ENCODE measurements at regions not wholly inside any gene's neighbourhood (a gene's known extent, or its start where the extent isn't known, plus 50 kb on each side); places are given as distances from the start of the nearest gene placed in this dataset.

DNA sequence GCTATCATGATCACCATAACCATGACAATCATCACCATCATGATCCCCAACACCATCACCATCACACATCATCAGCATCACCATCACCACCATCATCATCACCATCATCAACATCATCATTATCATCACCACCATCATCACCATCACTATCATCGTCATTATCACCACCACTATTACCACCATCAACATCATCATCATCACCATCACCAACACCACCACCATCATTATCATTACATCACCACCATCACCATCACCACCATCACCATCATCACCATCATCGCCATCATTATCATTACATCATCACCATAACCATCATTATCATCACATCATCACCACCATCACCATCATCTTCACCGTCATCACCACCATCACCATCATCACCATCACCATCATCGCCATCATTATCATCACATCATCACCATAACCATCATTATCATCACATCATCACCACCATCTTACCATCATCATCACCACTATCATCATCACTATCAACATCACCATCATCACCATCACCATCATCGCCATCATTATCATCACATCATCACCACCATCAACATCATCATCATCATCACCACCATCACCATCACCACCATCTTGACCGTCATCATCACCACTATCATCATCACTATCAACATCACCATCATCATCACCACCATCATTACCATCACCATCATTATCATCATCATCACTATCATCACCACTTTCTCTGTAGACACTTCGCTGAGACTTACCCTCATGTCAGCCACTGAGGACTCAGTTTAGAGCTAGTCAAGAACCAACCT lies 366.0 kb downstream of the C16orf95 start:
- Histone ChIP-seq H3K9ac (ENCODE audit: low read length in 3 of 3) (no peak overlapping the region), H3K27me3 (ENCODE audit: control insufficient read depth, insufficient read depth, low read length) (no peaks in the 10 kb centered on the region), H3K4me3 (ENCODE audit: low read length in 3 of 3) (no peak overlapping the region), H3K9me3 (ENCODE audit: control insufficient read depth in 2 of 3, insufficient read depth in 1 of 3, low read length in 3 of 3) (peaks cover 0 to 4% (median 0%) of the 10 kb centered on the region in 3 donors), H3K27ac (ENCODE audit: low read depth in 2 of 2, low read length in 2 of 2) (no peak overlapping the region), H3K4me1 (ENCODE audit: control insufficient read depth in 2 of 3, insufficient read depth in 2 of 3, low read depth in 1 of 3, low read length in 3 of 3) (no peaks in the 10 kb centered on the region), H3K36me3 (ENCODE audit: control insufficient read depth in 2 of 3, insufficient read depth in 3 of 3, low read length in 3 of 3) (peaks cover 0 to 2% (median 0%) of the 10 kb centered on the region in 3 donors)
- no peak for FAIRE-seq
- no peak for DNase-seq
- intact Hi-C loops (cut with DNase I) = no loop called here
- TF ChIP-seq, protein P1, sequence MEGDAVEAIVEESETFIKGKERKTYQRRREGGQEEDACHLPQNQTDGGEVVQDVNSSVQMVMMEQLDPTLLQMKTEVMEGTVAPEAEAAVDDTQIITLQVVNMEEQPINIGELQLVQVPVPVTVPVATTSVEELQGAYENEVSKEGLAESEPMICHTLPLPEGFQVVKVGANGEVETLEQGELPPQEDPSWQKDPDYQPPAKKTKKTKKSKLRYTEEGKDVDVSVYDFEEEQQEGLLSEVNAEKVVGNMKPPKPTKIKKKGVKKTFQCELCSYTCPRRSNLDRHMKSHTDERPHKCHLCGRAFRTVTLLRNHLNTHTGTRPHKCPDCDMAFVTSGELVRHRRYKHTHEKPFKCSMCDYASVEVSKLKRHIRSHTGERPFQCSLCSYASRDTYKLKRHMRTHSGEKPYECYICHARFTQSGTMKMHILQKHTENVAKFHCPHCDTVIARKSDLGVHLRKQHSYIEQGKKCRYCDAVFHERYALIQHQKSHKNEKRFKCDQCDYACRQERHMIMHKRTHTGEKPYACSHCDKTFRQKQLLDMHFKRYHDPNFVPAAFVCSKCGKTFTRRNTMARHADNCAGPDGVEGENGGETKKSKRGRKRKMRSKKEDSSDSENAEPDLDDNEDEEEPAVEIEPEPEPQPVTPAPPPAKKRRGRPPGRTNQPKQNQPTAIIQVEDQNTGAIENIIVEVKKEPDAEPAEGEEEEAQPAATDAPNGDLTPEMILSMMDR (IDR thresholded peaks at IDR 0.05; ENCODE audit: borderline replicate concordance, extremely low read depth, insufficient read depth) = no peak

DNA sequence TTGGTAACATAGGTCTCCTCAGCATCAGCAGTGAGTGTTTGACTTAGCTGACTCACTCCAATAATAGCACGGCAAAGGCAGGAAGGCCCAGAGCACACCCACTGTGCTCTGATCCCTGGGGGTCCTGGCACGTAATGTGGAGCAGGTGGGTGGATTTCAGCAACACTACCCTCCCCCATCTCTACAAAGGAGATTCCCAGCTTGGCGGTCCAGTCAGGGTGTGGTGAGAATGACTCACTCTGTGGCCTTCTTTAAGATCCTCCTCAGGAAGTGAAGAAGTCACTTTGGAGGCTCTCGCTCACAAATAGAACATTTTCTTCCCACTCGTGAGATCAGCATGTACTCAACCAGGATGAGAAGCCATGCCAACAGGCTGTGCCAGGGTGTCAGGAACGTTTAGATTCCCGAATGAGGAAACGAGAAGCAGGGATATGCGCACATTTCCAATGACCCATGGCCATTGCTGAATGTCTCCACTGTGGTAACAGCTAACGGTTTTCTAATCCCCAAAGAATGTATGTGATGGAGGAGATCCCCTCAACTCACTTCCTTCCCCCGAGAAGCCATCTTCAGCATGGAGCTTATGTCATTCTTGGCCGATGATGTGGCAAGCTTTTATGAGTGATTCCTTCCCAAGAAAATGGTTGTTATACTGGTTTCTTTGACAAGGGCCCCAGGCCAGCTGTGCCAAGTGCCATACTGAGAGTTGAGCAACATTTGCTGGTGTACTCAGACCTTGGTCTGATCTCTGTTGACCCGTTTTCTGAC lies 365.2 kb downstream of the C16orf95 start:
- Histone ChIP-seq H3K4me1 (ENCODE audit: control insufficient read depth in 2 of 3, insufficient read depth in 2 of 3, low read depth in 1 of 3, low read length in 3 of 3) (no peaks in the 10 kb centered on the region), H3K27me3 (ENCODE audit: control insufficient read depth, insufficient read depth, low read length) (no peaks in the 10 kb centered on the region), H3K36me3 (ENCODE audit: control insufficient read depth in 2 of 3, insufficient read depth in 3 of 3, low read length in 3 of 3) (peaks cover 0 to 2% (median 0%) of the 10 kb centered on the region in 3 donors), H3K9ac (ENCODE audit: low read length in 3 of 3) (no peak overlapping the region), H3K4me3 (ENCODE audit: low read length in 3 of 3) (no peak overlapping the region), H3K9me3 (ENCODE audit: control insufficient read depth in 2 of 3, insufficient read depth in 1 of 3, low read length in 3 of 3) (peaks cover 0 to 4% (median 0%) of the 10 kb centered on the region in 3 donors), H3K27ac (ENCODE audit: low read depth in 2 of 2, low read length in 2 of 2) (no peak overlapping the region)
- FAIRE-seq (no peak), DNase-seq (no peak)
- intact Hi-C loops (cut with DNase I) = no loop called here
- TF ChIP-seq, protein P1 (IDR thresholded peaks at IDR 0.05; ENCODE audit: borderline replicate concordance, extremely low read depth, insufficient read depth) = no peak

DNA sequence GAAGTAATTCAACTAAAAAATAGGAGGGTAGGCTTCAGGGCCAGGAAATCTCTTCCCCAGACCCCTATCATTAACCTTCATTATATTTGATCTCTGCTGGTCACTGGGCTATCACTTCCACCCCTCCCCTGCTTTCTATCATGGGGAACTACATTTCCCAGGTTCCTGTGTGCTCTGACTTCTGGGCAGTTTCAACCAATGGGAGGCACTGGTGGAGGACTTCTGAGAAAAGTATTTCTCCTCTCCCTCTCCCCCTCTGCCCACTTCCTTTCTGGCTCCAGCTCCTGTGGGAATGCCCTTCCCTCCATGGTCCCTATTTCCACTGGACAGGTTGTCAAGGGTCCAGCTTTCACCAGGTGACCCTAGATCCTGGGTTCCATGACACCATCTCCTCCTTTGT lies 364.4 kb downstream of the C16orf95 start:
- Histone ChIP-seq H3K9me3 (ENCODE audit: control insufficient read depth in 2 of 3, insufficient read depth in 1 of 3, low read length in 3 of 3) (peaks cover 0 to 4% (median 0%) of the 10 kb centered on the region in 3 donors), H3K27me3 (ENCODE audit: control insufficient read depth, insufficient read depth, low read length) (no peaks in the 10 kb centered on the region), H3K4me3 (ENCODE audit: low read length in 3 of 3) (no peak overlapping the region), H3K36me3 (ENCODE audit: control insufficient read depth in 2 of 3, insufficient read depth in 3 of 3, low read length in 3 of 3) (peaks cover 0 to 2% (median 0%) of the 10 kb centered on the region in 3 donors), H3K4me1 (ENCODE audit: control insufficient read depth in 2 of 3, insufficient read depth in 2 of 3, low read depth in 1 of 3, low read length in 3 of 3) (no peaks in the 10 kb centered on the region), H3K27ac (ENCODE audit: low read depth in 2 of 2, low read length in 2 of 2) (no peak overlapping the region), H3K9ac (ENCODE audit: low read length in 3 of 3) (no peak overlapping the region)
- TF ChIP-seq, protein P1 (IDR thresholded peaks at IDR 0.05; ENCODE audit: borderline replicate concordance, extremely low read depth, insufficient read depth) = no peak
- FAIRE-seq = no peak
- intact Hi-C loops (cut with DNase I) = no loop called here
- DNase-seq = no peak

Data from kidney (tissue), 13 donors.